GM19468 (cell line): ENCODE measurements at regions not wholly inside any gene's neighbourhood (a gene's known extent, or its start where the extent isn't known, plus 50 kb on each side); places are given as distances from the start of the nearest gene placed in this dataset.

Source experiments
- ATAC-seq: cut with Tn5 transposase; IDR thresholded peaks from one replicate; pipeline ENCODE4 v1.9.1; 2021; ENCODE audit warnings: mild to moderate bottlenecking, moderate library complexity, moderate number of reproducible peaks; ENCODE audit not compliant: unreplicated experiment; ENCODE audit errors: extremely low read depth

DNA sequence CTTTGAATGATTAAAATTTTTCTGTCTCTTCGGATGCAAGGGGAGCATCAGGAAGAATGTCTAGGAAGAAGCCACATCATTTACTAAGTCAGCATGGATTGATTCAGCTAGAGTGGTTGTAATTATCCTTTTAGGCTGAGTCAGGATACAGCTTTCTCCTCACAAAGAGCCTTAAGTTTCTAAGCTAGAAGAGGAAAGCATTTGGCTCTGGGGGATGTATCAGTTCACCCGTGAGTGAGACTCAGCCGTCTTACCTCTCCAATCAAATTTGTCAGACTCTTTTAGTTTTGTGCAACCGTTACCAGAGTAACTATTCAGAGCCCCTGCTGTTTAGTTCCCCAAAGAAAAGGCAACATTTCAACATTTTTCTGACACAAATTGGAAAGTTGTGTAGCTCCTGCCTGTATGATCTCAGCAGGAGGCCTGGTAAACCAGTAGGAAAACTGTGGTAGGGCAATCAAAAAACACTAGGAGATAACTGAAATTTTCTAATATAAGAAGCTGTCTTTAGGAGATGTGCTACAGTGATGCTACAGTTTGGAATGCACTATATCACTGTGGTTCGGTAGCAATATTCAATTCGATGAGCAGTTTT is 432.4 kb upstream of the LUZP2 start:
- ATAC-seq: no peak

DNA sequence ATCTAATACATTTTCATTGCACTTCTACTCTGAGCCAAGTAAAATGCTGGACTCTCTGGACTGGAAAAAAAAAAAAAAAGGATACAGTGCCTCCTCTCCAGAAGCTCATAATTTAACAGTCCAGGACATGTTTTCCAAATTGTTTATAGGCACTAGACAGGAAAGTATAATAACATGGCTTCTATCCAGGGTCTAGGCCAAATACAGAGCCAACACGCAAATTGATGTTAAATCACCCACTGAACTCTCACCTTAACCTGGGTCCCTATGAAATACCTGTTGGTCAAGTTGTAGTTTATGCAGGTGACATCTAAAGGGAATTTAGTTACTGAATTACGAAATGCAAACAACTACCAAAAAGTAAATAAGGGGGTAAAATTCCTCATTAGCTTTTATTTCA is 428.7 kb upstream of the LUZP2 start:
- ATAC-seq: no peak

DNA sequence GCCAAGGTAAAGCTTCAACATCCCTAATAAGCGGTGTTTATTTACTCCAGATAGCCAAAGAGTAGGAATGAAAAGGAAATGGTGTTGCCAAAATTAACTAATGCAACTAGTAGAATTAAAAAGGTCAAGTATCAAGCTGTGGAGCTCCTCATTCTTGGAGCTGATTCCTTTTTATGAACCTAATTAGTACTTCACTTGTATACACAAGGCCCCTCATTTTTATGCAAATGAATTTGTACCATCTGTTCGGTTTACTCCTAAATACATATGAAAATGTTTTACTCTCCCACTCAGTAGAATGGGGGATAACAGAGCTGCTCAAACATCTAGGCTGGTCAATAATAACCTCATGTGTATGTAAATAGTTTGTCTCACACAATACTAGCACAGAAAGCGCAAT is 426.4 kb upstream of the LUZP2 start:
- ATAC-seq: no peak

DNA sequence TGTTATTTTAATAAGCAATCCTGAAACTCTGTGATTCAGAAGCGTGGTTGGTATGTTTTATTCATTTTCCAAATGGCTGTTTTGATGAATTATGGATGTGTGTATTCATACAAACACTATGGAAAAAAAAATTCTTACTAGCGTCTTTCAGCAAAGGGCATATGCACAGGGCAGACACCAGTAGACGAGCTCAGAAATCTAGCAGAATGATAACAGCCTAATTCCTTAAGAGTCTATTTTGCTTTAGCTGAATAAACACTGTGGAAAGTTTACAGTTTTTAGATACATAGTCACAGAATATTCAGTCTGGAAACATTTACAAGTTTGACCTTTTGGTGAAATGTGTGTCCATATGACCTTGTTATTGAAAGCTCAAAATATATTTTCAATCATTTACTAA is 418.8 kb upstream of the LUZP2 start:
- no peak for ATAC-seq

DNA sequence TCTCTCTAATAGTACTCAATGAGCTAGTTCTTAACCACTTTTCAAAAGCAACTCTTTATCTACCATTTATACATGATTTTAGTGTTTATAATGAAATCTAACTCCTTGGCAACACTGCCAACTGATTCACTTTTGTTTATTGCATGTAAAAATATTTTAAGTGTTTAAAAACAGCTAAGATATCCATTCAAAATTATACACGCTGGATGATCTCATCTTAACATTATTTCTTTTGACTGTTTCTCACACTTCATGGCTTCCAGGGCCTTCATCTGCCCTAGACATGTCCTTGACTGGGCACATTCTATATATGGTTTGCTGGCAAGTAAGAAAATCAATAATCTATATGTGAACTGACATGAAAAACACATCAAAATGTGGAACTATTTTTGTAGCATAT is 414.6 kb upstream of the LUZP2 start:
- no peak for ATAC-seq

DNA sequence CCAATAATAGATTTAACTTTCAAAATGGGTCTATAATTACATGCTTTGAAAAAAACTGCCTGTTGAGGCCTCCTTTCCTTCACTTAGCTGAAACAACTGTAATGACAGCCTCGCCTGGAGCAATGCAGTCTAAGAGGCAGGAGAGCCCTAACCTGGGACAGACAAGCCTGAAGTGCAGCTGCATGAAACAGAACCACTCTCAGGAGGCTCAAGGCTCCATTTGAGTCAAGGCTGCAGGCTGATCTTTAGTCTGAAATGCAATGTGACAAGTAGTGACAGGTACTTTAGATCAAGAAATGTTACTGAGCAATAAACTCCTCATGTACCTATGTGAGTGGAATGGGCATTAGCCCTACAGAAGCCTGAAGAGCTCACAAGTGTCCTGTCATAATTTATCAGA is 414.0 kb upstream of the LUZP2 start:
- ATAC-seq: no peak

DNA sequence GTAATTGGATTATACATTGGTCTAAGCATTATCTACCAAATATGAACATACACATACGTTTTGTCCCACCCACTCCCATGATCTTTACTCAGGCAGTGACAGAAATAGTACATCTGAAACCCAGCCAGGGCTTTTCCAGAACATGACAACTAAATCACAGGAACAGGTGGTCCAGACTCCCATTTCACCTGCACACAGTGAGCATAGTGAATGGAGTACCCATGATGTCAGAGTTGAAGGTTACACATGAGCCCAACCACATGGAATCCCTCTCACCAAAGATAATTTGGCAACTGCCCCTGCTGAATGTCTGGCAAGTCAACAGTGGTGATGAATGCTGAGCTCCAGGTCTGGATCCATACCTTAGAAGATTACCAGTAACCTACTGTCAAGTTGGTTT is 411.9 kb upstream of the LUZP2 start:
- ATAC-seq: no peak

DNA sequence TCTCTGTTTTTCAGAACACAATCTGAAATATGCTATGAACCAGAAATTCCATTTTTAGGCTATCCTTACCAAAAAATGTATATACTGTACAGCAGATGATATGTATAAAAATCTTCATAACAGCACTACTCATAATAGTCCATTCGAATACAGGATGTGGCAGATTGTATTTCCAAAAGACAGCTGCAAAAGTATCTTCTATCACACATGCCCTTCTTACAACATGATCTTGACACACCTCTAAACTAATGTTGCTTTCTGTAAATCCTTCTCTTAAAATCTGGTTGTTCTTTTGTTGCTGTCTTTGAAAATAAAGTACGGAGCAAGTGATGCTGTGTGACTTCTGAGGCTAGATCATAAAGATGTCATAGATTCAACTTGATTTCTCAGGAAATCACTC is 409.9 kb upstream of the LUZP2 start:
- ATAC-seq: no peak

DNA sequence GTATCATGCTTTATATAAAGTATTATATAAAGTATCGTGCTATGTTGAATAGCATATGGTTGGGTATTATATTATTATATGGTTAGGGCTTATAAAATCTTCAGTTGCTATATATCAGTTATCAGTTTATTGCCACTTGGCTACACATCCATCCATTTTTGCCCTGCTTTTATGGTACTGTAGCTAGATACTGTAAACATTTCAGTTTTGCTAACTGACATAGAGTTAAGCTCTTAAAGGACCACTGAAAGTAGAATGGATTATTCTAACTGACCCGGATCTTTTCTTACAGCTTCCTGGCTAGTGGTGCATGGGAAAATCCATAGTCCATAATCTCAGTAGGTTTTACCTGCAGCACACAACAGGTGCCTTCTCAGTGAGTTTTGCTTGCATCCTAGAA is 405.3 kb upstream of the LUZP2 start:
- ATAC-seq: no peak

DNA sequence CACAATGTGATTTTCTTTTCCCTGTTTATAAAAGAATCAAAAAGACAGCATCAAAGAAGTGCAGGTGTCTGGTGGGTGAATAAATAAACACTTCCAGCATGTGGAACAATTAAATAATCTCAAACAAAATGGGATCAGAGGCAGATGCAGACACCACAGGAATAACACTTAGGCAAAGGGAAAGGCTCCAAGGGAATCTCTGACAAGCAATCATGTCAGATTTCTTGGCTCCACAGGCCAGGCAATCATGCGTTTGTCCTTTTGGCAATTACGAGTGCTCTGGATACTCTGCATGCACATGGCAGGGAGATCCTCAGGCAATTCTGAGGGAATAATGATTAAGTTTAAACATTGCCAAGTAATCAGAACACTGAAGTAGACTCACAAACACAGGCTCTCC is 403.5 kb upstream of the LUZP2 start:
- no peak for ATAC-seq

DNA sequence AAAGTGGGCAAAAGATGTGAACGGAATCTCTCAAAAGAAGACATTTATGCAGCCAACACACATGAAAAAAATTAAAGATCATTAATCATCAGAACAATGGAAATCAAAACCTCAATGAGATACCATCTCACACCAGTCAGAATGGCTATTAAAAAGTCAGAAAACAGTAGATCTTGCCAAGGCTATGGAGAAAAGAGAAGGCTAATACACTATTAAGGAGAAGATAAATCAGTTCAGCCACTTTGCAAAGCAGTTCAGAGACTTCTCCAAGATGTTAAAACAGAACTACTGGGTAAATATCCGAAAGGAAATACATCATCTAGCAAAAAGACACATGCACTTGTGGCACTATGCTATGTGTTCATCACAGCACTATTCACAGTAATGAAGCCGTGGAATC is 388.2 kb upstream of the LUZP2 start:
- ATAC-seq: no peak

DNA sequence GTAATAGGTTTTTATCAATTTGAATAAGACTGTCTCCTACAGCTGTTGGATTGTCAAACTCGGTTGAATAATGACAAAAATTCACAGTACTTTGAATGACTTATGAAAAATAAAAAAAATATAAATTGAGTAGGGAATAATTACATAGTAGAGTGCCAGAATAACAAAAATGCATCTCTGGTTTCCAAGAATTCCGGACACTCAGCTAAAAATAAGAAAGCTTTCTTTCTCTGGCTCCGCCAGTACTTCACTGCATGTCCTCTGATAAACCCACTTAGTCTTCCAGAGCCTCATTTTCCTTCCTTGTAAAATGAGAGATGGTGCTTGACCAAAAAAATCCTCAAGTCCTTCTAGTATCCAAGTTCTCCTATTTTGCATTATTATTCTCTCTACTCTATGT is 374.6 kb upstream of the LUZP2 start:
- no peak for ATAC-seq

DNA sequence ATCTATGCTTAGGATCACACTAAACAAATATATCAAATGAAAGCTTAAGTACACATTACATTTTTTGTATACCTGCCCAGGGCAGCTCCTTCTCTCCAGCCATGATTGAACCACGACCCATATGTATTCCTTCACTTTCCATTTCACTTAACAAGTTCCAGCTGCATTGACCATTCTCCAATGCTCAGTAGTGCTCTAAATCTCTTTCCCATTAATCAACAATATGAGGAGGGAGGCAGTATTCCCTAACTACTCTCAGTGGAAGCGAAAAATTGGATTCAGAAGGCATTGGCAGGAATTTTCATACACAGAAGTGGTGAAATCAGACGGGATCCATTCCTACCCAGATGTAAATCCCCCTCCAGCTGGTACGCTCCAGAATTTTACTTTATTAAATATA is 372.0 kb upstream of the LUZP2 start:
- no peak for ATAC-seq

DNA sequence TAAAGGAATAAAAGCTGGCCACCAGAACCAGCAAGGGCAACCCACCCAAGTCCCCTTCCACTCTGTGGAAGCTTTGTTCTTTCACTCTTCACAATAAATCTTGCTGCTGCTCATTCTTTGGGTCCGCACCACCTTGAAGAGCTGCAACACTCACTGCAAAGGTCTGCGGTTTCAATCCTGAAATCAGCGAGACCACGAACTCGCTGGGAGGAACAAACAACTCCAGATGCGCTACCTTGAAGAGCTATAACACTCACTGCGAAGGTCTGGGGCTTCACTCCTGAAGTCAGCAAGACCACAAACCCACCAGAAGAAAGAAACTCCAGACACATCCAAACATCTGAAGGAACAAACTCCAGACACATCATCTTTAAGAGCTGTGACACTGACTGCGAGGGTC is 365.2 kb upstream of the LUZP2 start:
- ATAC-seq: no peak

DNA sequence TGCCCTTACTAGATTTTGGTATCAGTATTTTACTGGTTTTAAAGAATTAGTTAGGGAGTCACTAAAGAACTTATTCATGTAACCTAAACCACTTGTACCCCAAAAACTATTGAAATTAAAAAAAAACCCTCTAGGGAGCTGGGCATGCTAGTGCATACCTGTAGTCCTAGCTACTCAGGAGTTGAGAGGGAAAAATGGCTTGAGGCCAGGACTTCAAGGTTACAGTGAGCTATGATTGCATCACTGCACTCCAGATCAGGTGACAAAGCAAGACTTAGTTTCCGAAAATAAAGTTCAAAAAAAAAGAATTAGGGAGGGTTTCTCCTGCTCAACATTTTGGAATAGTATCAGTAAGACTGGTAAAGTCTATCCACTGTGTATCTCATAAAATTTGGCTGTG is 364.4 kb upstream of the LUZP2 start:
- ATAC-seq: no peak

DNA sequence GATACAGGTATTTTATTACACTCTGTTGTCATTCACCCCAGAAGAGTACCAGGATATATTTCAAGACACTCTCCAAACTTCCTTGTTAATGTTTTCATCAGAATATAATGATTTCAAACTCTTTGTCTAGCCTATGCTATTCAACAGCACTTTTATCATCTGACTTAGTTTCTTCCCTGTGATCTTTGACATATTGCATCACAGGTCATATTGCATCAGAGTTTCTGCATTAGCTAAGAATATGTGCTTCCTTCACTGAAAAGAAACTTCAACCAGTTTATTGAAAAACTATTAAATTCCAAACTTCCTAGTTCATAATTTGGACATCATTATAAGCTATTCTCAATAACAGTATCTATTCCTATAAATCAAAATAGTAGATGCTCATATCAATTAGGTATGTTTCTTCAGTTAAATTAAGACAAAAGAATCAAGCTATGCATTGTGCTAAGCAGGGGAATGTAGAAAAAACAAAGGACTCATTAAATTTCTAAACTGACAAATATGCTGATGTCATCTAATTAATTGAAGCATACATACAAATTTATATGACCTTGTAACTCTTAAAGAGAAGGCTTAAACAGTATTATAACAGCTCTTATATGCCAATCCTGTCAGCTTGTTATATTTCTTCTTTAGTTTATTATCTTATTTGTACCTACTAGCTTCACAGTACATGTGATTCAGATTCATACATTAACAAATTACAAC is 361.8 kb upstream of the LUZP2 start:
- ATAC-seq: no peak

DNA sequence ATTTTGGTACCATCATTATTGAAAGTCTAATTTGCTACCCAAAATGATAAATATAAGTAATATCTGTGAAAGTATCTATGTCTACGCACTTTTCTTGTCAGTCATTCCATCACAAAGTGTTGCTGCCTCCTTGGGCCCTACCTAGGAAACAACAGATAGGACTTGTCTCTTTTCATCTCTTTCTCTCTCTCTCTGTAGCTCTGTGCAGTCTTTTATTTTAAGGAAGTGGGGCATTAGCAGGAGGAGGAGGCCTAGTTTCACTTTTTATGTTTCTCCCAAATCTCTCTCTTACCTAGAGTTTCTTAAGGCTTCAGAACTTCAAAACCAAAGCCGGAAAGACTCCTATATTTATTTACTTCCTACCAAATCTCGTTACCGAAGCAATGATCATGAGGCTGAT is 354.8 kb upstream of the LUZP2 start:
- no peak for ATAC-seq

DNA sequence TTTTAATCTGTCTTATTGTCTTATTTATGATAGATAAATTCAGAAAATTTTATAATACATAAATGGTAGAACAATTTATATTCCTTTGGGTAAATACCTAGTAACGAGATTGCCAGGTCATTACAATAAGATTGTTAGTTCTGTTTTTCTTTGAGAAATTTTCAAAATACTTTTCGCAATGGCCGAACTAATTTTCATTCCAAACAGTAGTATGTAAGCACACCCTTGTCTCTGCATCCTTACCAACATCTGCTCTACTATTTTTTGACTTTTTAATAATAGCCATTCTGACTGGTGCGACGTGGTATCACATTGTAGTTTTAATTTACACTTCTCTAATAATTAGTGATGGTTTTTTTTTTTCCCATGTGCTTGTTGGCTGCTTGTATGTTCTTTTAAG is 351.4 kb upstream of the LUZP2 start:
- ATAC-seq: no peak

DNA sequence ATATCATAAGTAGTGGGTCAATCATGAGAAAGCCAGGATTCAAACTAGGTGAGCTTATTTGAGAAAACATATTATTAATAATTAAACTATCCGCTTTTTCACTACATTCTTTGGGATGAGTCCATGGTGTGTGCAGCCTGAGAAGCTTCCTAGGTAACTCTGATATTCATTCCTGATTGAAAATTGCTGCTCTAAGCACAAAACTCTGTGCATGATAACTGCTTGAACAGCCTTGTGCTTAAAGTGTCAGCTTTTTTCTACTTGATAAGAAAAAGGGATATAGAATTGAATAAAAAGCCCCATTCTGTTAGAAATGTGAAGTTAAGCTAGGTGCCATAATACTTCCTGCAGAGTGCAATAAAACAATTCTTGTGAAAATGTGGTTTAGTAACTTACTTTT is 343.5 kb upstream of the LUZP2 start:
- ATAC-seq: no peak

DNA sequence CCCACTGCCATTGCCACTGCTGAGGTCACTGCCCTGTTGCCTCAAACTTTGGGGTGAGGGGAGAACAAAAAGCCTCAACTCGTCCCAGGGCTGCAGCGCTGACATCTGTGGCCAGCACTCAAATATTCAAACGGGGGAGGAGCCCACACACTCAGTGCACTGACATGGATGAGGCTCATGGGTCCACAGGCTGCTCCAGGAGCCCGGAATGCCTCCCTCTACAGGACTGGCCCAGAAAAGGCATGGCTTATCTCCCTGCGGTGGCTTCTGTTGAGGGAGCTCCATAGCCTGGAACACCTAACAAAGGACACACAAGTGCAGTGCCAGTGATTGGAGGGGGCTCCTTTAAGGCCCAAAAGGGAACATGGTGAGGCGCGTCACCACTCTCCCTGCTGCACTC is 341.1 kb upstream of the LUZP2 start:
- ATAC-seq: no peak

DNA sequence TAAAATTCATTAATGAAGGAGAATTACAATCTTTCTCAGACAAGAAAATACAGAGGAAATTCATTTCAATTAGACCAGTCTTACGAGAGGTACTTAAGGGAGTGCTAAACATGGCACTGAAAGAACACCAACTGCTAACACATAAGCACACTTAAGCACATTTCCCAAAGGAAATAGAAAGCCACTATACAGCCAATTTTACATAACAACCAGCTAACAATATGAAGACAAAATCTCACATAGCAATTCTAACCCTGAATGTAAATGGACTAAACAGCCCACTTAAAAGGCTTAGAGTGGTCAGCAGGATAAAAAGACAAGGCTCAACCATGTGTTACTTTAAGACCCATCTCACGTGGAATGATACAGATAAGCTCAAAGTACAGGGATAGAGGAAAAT is 339.5 kb upstream of the LUZP2 start:
- ATAC-seq: no peak

DNA sequence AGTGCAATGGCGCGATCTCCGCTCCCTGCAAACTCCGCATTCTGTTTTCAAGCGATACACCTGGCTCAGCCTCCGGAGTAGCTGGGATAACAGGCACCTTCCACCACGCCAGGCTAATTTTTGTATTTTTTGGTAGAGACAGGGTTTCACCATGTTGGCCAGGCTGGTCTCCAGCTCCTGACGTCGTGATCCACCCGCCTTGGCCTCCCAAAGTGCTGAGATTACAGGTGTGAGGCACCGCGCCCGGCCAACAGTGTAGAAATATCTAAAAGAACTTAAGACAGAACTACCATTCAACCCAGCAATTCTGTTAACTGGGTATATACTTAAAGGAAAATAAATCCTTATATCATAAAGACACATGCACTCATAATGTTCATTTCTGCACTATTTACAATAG is 335.3 kb upstream of the LUZP2 start:
- no peak for ATAC-seq
